WTC11 (cell line): ENCODE measurements at regions not wholly inside any gene's neighbourhood (a gene's known extent, or its start where the extent isn't known, plus 50 kb on each side); places are given as distances from the start of the nearest gene placed in this dataset.

Source experiments
- ATAC-seq: fragments of 200-7000 bp; cut with Tn5 transposase; 2 replicates; pipeline ENCODE4 v1.10.0; 2021; ENCODE audit warnings: mild to moderate bottlenecking, moderate library complexity
- CTCF ChIA-PET: fragments of 300-600 bp; sonication (Branson Sonifier 250); formaldehyde crosslinking; loops from one replicate; lab custom pipeline; 2021; ENCODE audit warnings: antibody characterized with exemption; lab: Charles Lee
- POLR2A ChIA-PET: fragments of 350-600 bp; sonication (Branson Sonifier 250); formaldehyde crosslinking; loops from one replicate; lab custom pipeline; 2021; ENCODE audit warnings: antibody characterized with exemption; lab: Charles Lee
- DNase-seq: peaks from one replicate; pipeline ENCODE4 v3.0.0; 2021; ENCODE audit warnings: low spot score
- H3K27ac Mint-ChIP-seq: 2 replicates; pipeline ENCODE4 v1.8.0; 2021; ENCODE audit warnings: mixed read lengths
- H3K27me3 Mint-ChIP-seq: 2 replicates; pipeline ENCODE4 v1.8.0; 2021; ENCODE audit warnings: low read depth, mild to moderate bottlenecking, moderate library complexity, mixed read lengths
- H3K36me3 Mint-ChIP-seq: 2 replicates; pipeline ENCODE4 v1.8.0; 2021; ENCODE audit warnings: mixed read lengths
- H3K4me1 Mint-ChIP-seq: 2 replicates; pipeline ENCODE4 v1.8.0; 2022; ENCODE audit warnings: mixed read lengths
- H3K4me3 Mint-ChIP-seq: 2 replicates; pipeline ENCODE4 v1.8.0; 2021; ENCODE audit warnings: mild to moderate bottlenecking, moderate library complexity, mixed read lengths
- H3K9me3 Mint-ChIP-seq: 2 replicates; pipeline ENCODE4 v1.8.0; 2021; ENCODE audit warnings: mixed read lengths
- EMX1 ChIP-seq: fragments of 250-450 bp; sonication (Bioruptor Pico); IDR thresholded peaks from 2 replicates; pipeline ENCODE4 v1.8.0; 2021; ENCODE audit warnings: mild to moderate bottlenecking
- FOXJ3 ChIP-seq: sonication (generic); formaldehyde crosslinking; IDR thresholded peaks from 2 replicates; pipeline ENCODE4 v1.9.0; 2021; ENCODE audit warnings: missing genetic modification reagents, mild to moderate bottlenecking, borderline replicate concordance
- GRHL2 ChIP-seq: fragments of 250-450 bp; sonication (Bioruptor Pico); IDR thresholded peaks from 2 replicates; pipeline ENCODE4 v1.8.0; 2022; ENCODE audit warnings: mild to moderate bottlenecking, moderate library complexity; ENCODE audit not compliant: insufficient replicate concordance, severe bottlenecking
- HMGA2 ChIP-seq: fragments of 250-450 bp; sonication (Bioruptor Pico); IDR thresholded peaks from 2 replicates; pipeline ENCODE4 v1.4.0; 2021; ENCODE audit warnings: mild to moderate bottlenecking, moderate library complexity
- JUN ChIP-seq: sonication (generic); formaldehyde crosslinking; IDR thresholded peaks from 2 replicates; pipeline ENCODE4 v1.8.0; 2023; ENCODE audit warnings: mild to moderate bottlenecking, missing genetic modification reagents
- KAT7 ChIP-seq: sonication (generic); formaldehyde crosslinking; IDR thresholded peaks from 2 replicates; pipeline ENCODE4 v1.8.1; 2023; ENCODE audit warnings: missing genetic modification reagents, mild to moderate bottlenecking, borderline replicate concordance
- NR3C1 ChIP-seq: sonication (generic); formaldehyde crosslinking; conservative IDR thresholded peaks from 2 replicates; pipeline ENCODE4 v1.8.1; 2023; ENCODE audit warnings: low read depth, mild to moderate bottlenecking, missing genetic modification reagents
- SMAD4 ChIP-seq: sonication (generic); formaldehyde crosslinking; IDR thresholded peaks from 2 replicates; pipeline ENCODE4 v1.8.0; 2022; ENCODE audit warnings: mild to moderate bottlenecking, missing genetic modification reagents
- TCF7 ChIP-seq: sonication (generic); formaldehyde crosslinking; IDR thresholded peaks from 2 replicates; pipeline ENCODE4 v1.8.0; 2022; ENCODE audit warnings: mild to moderate bottlenecking, low read depth, missing genetic modification reagents, moderate library complexity
- TP53 ChIP-seq: sonication (generic); formaldehyde crosslinking; IDR thresholded peaks from 2 replicates; pipeline ENCODE4 v1.8.1; 2023; ENCODE audit warnings: mild to moderate bottlenecking, missing genetic modification reagents
- ZBTB21 ChIP-seq: sonication (generic); formaldehyde crosslinking; IDR thresholded peaks from 2 replicates; pipeline ENCODE4 v1.8.1; 2023; ENCODE audit warnings: mild to moderate bottlenecking, missing genetic modification reagents, borderline replicate concordance
- ZNF317 ChIP-seq: sonication (generic); formaldehyde crosslinking; IDR thresholded peaks from 2 replicates; pipeline ENCODE4 v1.8.1; 2023; ENCODE audit warnings: low read depth, mild to moderate bottlenecking, moderate library complexity, missing genetic modification reagents, borderline replicate concordance
- ZNF396 ChIP-seq: fragments of 250-450 bp; sonication (Bioruptor Pico); IDR thresholded peaks from 2 replicates; pipeline ENCODE4 v1.8.0; 2021; ENCODE audit warnings: mild to moderate bottlenecking, moderate library complexity, borderline replicate concordance
- TF ChIP-seq, protein P1 (sequence below): sonication (generic); formaldehyde crosslinking; IDR thresholded peaks from 2 replicates; pipeline ENCODE4 v1.8.0; 2023; ENCODE audit warnings: missing genetic modification reagents, mild to moderate bottlenecking, borderline replicate concordance
- TF ChIP-seq, protein P2 (sequence below): sonication (generic); formaldehyde crosslinking; conservative IDR thresholded peaks from 2 replicates; pipeline ENCODE4 v1.8.1; 2023; ENCODE audit warnings: mild to moderate bottlenecking, low read depth, missing genetic modification reagents, moderate library complexity
- TF ChIP-seq, protein P3 (sequence below): sonication (generic); formaldehyde crosslinking; IDR thresholded peaks from 2 replicates; pipeline ENCODE4 v1.8.0; 2023; ENCODE audit warnings: missing genetic modification reagents
- TF ChIP-seq, protein P4 (sequence below): sonication (generic); formaldehyde crosslinking; IDR thresholded peaks from 2 replicates; pipeline ENCODE4 v1.8.1; 2022; ENCODE audit warnings: low read depth, missing genetic modification reagents, borderline replicate concordance
- TF ChIP-seq, protein P5 (sequence below): fragments of 250-450 bp; sonication (Bioruptor Pico); IDR thresholded peaks from 2 replicates; pipeline ENCODE4 v2.1.2; 2022; ENCODE audit warnings: mild to moderate bottlenecking, moderate library complexity
- TF ChIP-seq, protein P6 (sequence below): fragments of 250-450 bp; sonication (Bioruptor Pico); IDR thresholded peaks from 2 replicates; pipeline ENCODE4 v1.8.0; 2021; ENCODE audit warnings: mild to moderate bottlenecking

DNA sequence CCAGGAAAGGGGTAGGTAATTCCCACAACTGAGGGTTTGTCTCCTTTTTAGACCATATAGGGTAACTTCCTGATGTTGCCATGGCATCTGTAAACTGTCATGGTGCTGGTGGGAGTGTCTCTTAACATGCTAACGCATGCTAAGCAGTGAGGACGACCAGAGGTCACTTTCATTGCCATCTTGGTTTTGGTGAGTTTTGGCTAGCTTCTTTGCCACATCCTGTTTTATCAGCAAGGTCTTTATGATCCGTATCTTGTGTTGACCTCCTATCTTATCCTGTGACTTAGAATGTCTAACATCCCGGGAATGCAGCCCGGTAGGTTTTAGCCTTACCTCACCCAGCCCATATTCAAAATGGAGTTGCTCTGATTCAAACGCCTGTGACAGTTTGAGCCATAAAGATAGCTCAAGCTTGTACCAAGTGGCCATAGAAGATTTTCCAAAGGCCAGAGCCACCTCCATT, 176.0 kb upstream of the NAMPT start:
- no peak; the same call in 1 of the 2 replicates for ATAC-seq
- Mint-ChIP-seq H3K4me1 (peaks cover 25% of the 10 kb centered on the region), H3K9me3 (peaks cover 53% of the 10 kb centered on the region), H3K36me3 (peaks cover 23% of the 10 kb centered on the region), H3K27me3 (peaks cover 3% of the 10 kb centered on the region; the same call in 1 of the 2 replicates), H3K4me3 (no peak overlapping the region), H3K27ac (no peak overlapping the region)
- TF ChIP-seq GRHL2 (CRISPR knock-in tag) (no peak), SMAD4 (CRISPR knock-in tag) (no peak), EMX1 (CRISPR knock-in tag) (no peak), TP53 (CRISPR knock-in tag) (no peak), TCF7 (CRISPR knock-in tag) (no peak), ZNF317 (no peak), KAT7 (no peak), ZBTB21 (CRISPR knock-in tag) (no peak), HMGA2 (CRISPR knock-in tag) (no peak)
- TF ChIP-seq, protein P1, sequence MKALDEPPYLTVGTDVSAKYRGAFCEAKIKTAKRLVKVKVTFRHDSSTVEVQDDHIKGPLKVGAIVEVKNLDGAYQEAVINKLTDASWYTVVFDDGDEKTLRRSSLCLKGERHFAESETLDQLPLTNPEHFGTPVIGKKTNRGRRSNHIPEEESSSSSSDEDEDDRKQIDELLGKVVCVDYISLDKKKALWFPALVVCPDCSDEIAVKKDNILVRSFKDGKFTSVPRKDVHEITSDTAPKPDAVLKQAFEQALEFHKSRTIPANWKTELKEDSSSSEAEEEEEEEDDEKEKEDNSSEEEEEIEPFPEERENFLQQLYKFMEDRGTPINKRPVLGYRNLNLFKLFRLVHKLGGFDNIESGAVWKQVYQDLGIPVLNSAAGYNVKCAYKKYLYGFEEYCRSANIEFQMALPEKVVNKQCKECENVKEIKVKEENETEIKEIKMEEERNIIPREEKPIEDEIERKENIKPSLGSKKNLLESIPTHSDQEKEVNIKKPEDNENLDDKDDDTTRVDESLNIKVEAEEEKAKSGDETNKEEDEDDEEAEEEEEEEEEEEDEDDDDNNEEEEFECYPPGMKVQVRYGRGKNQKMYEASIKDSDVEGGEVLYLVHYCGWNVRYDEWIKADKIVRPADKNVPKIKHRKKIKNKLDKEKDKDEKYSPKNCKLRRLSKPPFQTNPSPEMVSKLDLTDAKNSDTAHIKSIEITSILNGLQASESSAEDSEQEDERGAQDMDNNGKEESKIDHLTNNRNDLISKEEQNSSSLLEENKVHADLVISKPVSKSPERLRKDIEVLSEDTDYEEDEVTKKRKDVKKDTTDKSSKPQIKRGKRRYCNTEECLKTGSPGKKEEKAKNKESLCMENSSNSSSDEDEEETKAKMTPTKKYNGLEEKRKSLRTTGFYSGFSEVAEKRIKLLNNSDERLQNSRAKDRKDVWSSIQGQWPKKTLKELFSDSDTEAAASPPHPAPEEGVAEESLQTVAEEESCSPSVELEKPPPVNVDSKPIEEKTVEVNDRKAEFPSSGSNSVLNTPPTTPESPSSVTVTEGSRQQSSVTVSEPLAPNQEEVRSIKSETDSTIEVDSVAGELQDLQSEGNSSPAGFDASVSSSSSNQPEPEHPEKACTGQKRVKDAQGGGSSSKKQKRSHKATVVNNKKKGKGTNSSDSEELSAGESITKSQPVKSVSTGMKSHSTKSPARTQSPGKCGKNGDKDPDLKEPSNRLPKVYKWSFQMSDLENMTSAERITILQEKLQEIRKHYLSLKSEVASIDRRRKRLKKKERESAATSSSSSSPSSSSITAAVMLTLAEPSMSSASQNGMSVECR (CRISPR knock-in tag) = no peak
- TF ChIP-seq, protein P2, sequence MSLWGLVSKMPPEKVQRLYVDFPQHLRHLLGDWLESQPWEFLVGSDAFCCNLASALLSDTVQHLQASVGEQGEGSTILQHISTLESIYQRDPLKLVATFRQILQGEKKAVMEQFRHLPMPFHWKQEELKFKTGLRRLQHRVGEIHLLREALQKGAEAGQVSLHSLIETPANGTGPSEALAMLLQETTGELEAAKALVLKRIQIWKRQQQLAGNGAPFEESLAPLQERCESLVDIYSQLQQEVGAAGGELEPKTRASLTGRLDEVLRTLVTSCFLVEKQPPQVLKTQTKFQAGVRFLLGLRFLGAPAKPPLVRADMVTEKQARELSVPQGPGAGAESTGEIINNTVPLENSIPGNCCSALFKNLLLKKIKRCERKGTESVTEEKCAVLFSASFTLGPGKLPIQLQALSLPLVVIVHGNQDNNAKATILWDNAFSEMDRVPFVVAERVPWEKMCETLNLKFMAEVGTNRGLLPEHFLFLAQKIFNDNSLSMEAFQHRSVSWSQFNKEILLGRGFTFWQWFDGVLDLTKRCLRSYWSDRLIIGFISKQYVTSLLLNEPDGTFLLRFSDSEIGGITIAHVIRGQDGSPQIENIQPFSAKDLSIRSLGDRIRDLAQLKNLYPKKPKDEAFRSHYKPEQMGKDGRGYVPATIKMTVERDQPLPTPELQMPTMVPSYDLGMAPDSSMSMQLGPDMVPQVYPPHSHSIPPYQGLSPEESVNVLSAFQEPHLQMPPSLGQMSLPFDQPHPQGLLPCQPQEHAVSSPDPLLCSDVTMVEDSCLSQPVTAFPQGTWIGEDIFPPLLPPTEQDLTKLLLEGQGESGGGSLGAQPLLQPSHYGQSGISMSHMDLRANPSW (CRISPR knock-in tag) = no peak
- TF ChIP-seq, protein P3, sequence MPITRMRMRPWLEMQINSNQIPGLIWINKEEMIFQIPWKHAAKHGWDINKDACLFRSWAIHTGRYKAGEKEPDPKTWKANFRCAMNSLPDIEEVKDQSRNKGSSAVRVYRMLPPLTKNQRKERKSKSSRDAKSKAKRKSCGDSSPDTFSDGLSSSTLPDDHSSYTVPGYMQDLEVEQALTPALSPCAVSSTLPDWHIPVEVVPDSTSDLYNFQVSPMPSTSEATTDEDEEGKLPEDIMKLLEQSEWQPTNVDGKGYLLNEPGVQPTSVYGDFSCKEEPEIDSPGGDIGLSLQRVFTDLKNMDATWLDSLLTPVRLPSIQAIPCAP (CRISPR knock-in tag) = no peak
- ChIA-PET POLR2A (no interaction called here), CTCF (interaction anchor here (2.8 kb wide), 1 partner anchor 284 kb away, joined by 27 read pairs; no protein-coding TSS in a partner anchor)
- DNase-seq = no peak

DNA sequence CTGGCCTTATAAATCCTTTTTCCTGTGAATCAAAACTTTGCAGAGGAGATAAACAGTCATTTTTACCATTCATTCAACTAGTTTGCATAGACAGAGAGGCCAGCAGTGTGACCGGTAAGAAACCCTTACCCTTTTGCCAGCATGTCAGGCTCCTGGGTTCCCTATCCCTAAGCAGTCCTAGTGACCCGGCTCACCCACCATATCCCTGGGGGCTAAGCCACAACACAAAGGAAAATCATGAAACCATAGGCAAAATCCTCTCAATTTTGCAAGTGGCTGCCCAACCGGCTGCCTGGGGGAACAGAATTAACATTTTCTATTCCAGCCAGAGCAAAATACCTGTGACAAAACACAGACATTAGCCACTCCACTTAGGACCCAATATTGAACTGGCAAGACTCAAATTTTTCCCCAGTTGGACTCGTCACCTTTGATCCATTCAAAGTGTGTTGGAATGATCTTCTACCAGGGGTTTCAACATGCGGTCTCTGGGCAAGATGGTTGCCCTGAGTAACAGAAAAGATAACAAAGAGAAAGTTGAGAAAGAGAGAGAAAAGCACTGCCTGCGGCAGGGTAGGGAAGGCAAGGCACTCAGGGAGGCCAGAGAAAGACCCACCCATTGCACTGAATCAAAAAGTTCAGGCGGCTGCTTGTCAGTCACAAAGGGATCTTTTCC, 174.8 kb upstream of the NAMPT start:
- DNase-seq (no peak), ATAC-seq (no peak)
- Mint-ChIP-seq H3K4me3 (no peak overlapping the region), H3K4me1 (peaks cover 25% of the 10 kb centered on the region), H3K9me3 (peaks cover 55% of the 10 kb centered on the region), H3K36me3 (peaks cover 30% of the 10 kb centered on the region), H3K27me3 (peaks cover 3% of the 10 kb centered on the region; the same call in 1 of the 2 replicates), H3K27ac (no peak overlapping the region)
- ChIA-PET POLR2A (no interaction called here), CTCF (no interaction called here)
- TF ChIP-seq, protein P4, sequence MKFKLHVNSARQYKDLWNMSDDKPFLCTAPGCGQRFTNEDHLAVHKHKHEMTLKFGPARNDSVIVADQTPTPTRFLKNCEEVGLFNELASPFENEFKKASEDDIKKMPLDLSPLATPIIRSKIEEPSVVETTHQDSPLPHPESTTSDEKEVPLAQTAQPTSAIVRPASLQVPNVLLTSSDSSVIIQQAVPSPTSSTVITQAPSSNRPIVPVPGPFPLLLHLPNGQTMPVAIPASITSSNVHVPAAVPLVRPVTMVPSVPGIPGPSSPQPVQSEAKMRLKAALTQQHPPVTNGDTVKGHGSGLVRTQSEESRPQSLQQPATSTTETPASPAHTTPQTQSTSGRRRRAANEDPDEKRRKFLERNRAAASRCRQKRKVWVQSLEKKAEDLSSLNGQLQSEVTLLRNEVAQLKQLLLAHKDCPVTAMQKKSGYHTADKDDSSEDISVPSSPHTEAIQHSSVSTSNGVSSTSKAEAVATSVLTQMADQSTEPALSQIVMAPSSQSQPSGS (CRISPR knock-in tag) = no peak
- TF ChIP-seq, protein P2 (CRISPR knock-in tag) = no peak
- no peak for TF ChIP-seq TCF7 (CRISPR knock-in tag)
- no peak for TF ChIP-seq NR3C1 (CRISPR knock-in tag)
- TF ChIP-seq, protein P5, sequence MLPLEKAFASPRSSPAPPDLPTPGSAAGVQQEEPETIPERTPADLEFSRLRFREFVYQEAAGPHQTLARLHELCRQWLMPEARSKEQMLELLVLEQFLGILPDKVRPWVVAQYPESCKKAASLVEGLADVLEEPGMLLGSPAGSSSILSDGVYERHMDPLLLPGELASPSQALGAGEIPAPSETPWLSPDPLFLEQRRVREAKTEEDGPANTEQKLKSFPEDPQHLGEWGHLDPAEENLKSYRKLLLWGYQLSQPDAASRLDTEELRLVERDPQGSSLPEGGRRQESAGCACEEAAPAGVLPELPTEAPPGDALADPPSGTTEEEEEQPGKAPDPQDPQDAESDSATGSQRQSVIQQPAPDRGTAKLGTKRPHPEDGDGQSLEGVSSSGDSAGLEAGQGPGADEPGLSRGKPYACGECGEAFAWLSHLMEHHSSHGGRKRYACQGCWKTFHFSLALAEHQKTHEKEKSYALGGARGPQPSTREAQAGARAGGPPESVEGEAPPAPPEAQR (CRISPR knock-in tag) = no peak
- no peak for TF ChIP-seq JUN (CRISPR knock-in tag)
- no peak for TF ChIP-seq ZNF396 (CRISPR knock-in tag)
- no peak for TF ChIP-seq FOXJ3 (CRISPR knock-in tag)
- TF ChIP-seq, protein P6, sequence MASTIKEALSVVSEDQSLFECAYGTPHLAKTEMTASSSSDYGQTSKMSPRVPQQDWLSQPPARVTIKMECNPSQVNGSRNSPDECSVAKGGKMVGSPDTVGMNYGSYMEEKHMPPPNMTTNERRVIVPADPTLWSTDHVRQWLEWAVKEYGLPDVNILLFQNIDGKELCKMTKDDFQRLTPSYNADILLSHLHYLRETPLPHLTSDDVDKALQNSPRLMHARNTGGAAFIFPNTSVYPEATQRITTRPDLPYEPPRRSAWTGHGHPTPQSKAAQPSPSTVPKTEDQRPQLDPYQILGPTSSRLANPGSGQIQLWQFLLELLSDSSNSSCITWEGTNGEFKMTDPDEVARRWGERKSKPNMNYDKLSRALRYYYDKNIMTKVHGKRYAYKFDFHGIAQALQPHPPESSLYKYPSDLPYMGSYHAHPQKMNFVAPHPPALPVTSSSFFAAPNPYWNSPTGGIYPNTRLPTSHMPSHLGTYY (CRISPR knock-in tag) = no peak
